Breast epithelium (tissue), 3 donors: ENCODE measurements at regions not wholly inside any gene's neighbourhood (a gene's known extent, or its start where the extent isn't known, plus 50 kb on each side); places are given as distances from the start of the nearest gene placed in this dataset.

Experiments used
- POLR2AphosphoS5 ChIP-seq, 3 donors: sonication (generic); formaldehyde crosslinking; IDR thresholded peaks; one replicate each; pipeline ENCODE4 v1.6.1; 2017; ENCODE audit warnings: antibody characterized with exemption in 3 of 3
- TF ChIP-seq, protein P1 (sequence below), 3 donors: fragments of 450-650 bp; IDR thresholded peaks; one replicate each; pipeline ENCODE4 v1.5.1; 2016 to 2017; ENCODE audit warnings: antibody characterized with exemption in 3 of 3, mild to moderate bottlenecking in 3 of 3, moderate library complexity in 3 of 3

GRCh38 chr3:102090721-102091045 lies 241.4 kb downstream of the NFKBIZ start:
- TF ChIP-seq, protein P1, sequence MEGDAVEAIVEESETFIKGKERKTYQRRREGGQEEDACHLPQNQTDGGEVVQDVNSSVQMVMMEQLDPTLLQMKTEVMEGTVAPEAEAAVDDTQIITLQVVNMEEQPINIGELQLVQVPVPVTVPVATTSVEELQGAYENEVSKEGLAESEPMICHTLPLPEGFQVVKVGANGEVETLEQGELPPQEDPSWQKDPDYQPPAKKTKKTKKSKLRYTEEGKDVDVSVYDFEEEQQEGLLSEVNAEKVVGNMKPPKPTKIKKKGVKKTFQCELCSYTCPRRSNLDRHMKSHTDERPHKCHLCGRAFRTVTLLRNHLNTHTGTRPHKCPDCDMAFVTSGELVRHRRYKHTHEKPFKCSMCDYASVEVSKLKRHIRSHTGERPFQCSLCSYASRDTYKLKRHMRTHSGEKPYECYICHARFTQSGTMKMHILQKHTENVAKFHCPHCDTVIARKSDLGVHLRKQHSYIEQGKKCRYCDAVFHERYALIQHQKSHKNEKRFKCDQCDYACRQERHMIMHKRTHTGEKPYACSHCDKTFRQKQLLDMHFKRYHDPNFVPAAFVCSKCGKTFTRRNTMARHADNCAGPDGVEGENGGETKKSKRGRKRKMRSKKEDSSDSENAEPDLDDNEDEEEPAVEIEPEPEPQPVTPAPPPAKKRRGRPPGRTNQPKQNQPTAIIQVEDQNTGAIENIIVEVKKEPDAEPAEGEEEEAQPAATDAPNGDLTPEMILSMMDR (IDR thresholded peaks at IDR 0.05) = no peak
- TF ChIP-seq POLR2AphosphoS5 (IDR thresholded peaks at IDR 0.05) = no peak
